NCI-H2029 treated with DMSO at 0.1 percent for 48 hours (cell line): ENCODE measurements at regions not wholly inside any gene's neighbourhood (a gene's known extent, or its start where the extent isn't known, plus 50 kb on each side); places are given as distances from the start of the nearest gene placed in this dataset.

Experiments used
- DNase-seq: peaks from one replicate; lab custom pipeline; 2025; lab: John Stamatoyannopoulos, UW

- no peak for DNase-seq
Observed at GRCh38 chr13:99859178-99860177, 112.1 kb downstream of the ZIC5 start.

GRCh38 chr13:99857738-99858137 lies 113.8 kb downstream of the ZIC5 start:
- DNase-seq, result no peak

- no peak for DNase-seq
Observed at GRCh38 chr13:99855526-99856420, 115.8 kb downstream of the ZIC5 start.

GRCh38 chr13:99854366-99854765 lies 117.2 kb downstream of the ZIC5 start:
- DNase-seq, result no peak

GRCh38 chr13:99847318-99847750 lies 124.2 kb downstream of the ZIC5 start:
- no peak for DNase-seq

GRCh38 chr13:99845161-99845874 lies 126.2 kb downstream of the ZIC5 start:
- DNase-seq, result no peak

GRCh38 chr13:99844421-99844820 lies 127.1 kb downstream of the ZIC5 start:
- DNase-seq, result no peak

GRCh38 chr13:99843872-99844271 lies 127.7 kb downstream of the ZIC5 start:
- no peak for DNase-seq

- DNase-seq, result no peak
Observed at GRCh38 chr13:99842405-99842804, 129.2 kb downstream of the ZIC5 start.

- no peak for DNase-seq
Observed at GRCh38 chr13:99836291-99836690, 135.3 kb downstream of the ZIC5 start.

- no peak for DNase-seq
Observed at GRCh38 chr13:99835442-99835841, 136.1 kb downstream of the ZIC5 start.

- no peak for DNase-seq
Observed at GRCh38 chr13:99834246-99834645, 137.3 kb downstream of the ZIC5 start.

GRCh38 chr13:99832347-99832746 lies 139.2 kb downstream of the ZIC5 start:
- no peak for DNase-seq

- DNase-seq, result no peak
Observed at GRCh38 chr13:99830931-99831330, 140.6 kb downstream of the ZIC5 start.

- no peak for DNase-seq
Observed at GRCh38 chr13:99829593-99830239, 141.9 kb downstream of the ZIC5 start.

GRCh38 chr13:99829161-99829560 lies 142.4 kb downstream of the ZIC5 start:
- no peak for DNase-seq

GRCh38 chr13:99828735-99829134 lies 142.8 kb downstream of the ZIC5 start:
- no peak for DNase-seq

- DNase-seq, result no peak
Observed at GRCh38 chr13:99828123-99828522, 143.4 kb downstream of the ZIC5 start.

- no peak for DNase-seq
Observed at GRCh38 chr13:99827011-99827772, 144.4 kb downstream of the ZIC5 start.

- no peak for DNase-seq
Observed at GRCh38 chr13:99823961-99824360, 147.6 kb downstream of the ZIC5 start.

- DNase-seq, result no peak
Observed at GRCh38 chr13:99822820-99823219, 148.7 kb downstream of the ZIC5 start.
